ENCODE measurements at regions not wholly inside any gene's neighbourhood (a gene's known extent, or its start where the extent isn't known, plus 50 kb on each side); places are given as distances from the start of the nearest gene placed in this dataset.
"Not testable (repeated sequence)": the region's sequence is repeated elsewhere in the genome, so short reads cannot be mapped to it uniquely, and the experiment has no call there.

DNA sequence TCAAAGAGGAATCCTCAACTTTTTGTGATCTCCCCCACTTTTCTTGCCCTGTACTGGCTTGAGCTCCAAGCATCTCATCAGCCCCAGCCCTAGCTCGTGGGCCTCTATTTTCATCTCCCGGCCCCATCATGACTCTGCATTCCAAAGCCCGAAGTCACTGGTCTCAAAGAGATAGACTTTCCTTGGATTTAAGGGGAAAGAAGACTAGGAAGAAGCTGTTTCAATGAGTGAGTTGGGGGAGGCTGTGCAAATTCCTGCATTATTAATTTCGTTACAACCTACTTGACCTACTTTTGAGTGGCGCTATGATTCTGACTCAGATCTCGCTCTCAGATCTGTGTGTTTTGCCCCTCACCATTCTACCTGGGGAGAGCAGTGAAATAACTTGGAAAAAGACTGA is 266.6 kb upstream of the TBL1XR1 start:
- intact Hi-C loops (cut with DNase I; ENCODE audit: low total_unique reads): no loop called here
- no peak overlapping the region for H3K27ac ChIP-seq
- no peak overlapping the region for H3K4me3 ChIP-seq
- no peak for DNase-seq (ENCODE audit: low spot score in 2 of 2)
- H3K9me3 ChIP-seq: no peaks in the 10 kb centered on the region
- TF ChIP-seq, protein P1, sequence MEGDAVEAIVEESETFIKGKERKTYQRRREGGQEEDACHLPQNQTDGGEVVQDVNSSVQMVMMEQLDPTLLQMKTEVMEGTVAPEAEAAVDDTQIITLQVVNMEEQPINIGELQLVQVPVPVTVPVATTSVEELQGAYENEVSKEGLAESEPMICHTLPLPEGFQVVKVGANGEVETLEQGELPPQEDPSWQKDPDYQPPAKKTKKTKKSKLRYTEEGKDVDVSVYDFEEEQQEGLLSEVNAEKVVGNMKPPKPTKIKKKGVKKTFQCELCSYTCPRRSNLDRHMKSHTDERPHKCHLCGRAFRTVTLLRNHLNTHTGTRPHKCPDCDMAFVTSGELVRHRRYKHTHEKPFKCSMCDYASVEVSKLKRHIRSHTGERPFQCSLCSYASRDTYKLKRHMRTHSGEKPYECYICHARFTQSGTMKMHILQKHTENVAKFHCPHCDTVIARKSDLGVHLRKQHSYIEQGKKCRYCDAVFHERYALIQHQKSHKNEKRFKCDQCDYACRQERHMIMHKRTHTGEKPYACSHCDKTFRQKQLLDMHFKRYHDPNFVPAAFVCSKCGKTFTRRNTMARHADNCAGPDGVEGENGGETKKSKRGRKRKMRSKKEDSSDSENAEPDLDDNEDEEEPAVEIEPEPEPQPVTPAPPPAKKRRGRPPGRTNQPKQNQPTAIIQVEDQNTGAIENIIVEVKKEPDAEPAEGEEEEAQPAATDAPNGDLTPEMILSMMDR (IDR thresholded peaks at IDR 0.05): no peak
- TF ChIP-seq POLR2AphosphoS5 (IDR thresholded peaks at IDR 0.05) (no peak), POLR2A (IDR thresholded peaks at IDR 0.05) (no peak)
- H3K27me3 ChIP-seq: no peaks in the 10 kb centered on the region
- no peaks in the 10 kb centered on the region for H3K4me1 ChIP-seq
- H3K36me3 ChIP-seq: no peaks in the 10 kb centered on the region

GRCh38 chr3:177464392-177465256 is 267.3 kb upstream of the TBL1XR1 start:
- TF ChIP-seq, protein P1 (IDR thresholded peaks at IDR 0.05): no peak
- TF ChIP-seq POLR2A (IDR thresholded peaks at IDR 0.05) (no peak), POLR2AphosphoS5 (IDR thresholded peaks at IDR 0.05) (no peak)
- no peaks in the 10 kb centered on the region for H3K36me3 ChIP-seq
- no peaks in the 10 kb centered on the region for H3K27me3 ChIP-seq
- intact Hi-C loops (cut with DNase I; ENCODE audit: low total_unique reads): no loop called here
- peak overlapping the region in 1 of 2 donors; percentile 34 for H3K27ac ChIP-seq
- H3K4me1 ChIP-seq: no peaks in the 10 kb centered on the region
- H3K4me3 ChIP-seq: no peak overlapping the region
- H3K9me3 ChIP-seq: no peaks in the 10 kb centered on the region
- DNase-seq (ENCODE audit: low spot score in 2 of 2): no peak

- Histone ChIP-seq H3K27ac (peak overlapping the region in 1 of 2 donors; percentile 34), H3K27me3 (no peaks in the 10 kb centered on the region), H3K9me3 (no peaks in the 10 kb centered on the region), H3K4me3 (no peak overlapping the region), H3K4me1 (no peaks in the 10 kb centered on the region), H3K36me3 (no peaks in the 10 kb centered on the region)
- DNase-seq (ENCODE audit: low spot score in 2 of 2): peak in 1 of 2 donors; percentile 57
- intact Hi-C loops (cut with DNase I; ENCODE audit: low total_unique reads): no loop called here
- TF ChIP-seq, protein P1 (IDR thresholded peaks at IDR 0.05): no peak
Measured at GRCh38 chr3:177465257-177465642, 268.0 kb upstream of the TBL1XR1 start.

DNA sequence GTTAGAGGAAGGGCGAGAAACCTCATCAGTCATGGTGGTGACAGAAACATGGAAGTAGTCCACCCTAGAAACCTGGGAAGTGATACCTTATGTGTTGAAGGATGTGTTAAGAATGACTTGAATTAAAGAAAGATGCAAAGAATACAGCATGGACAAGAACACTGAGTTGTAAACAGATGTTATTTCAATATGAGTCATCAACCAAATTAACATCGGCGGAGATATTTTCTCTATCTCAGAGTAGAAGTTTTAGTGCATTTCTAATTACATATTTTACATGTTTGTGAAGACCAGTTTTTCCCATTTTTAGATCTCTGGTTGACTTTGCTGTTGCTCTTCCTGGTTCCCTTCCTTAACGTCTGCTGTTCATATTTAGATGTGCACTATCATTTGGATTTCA is 268.8 kb upstream of the TBL1XR1 start:
- no peak overlapping the region for H3K27ac ChIP-seq
- H3K4me1 ChIP-seq: no peaks in the 10 kb centered on the region
- intact Hi-C loops (cut with DNase I; ENCODE audit: low total_unique reads): no loop called here

GRCh38 chr3:177466622-177467021 is 269.3 kb upstream of the TBL1XR1 start:
- intact Hi-C loops (cut with DNase I; ENCODE audit: low total_unique reads); DNase-seq (ENCODE audit: low spot score in 2 of 2); H3K36me3 ChIP-seq; H3K4me1 ChIP-seq; H3K9me3 ChIP-seq; H3K27me3 ChIP-seq; H3K4me3 ChIP-seq; H3K27ac ChIP-seq: not testable (repeated sequence)

More for the DNA sequence above, 268.8 kb upstream of the TBL1XR1 start:
- TF ChIP-seq POLR2AphosphoS5 (IDR thresholded peaks at IDR 0.05) (no peak), POLR2A (IDR thresholded peaks at IDR 0.05) (no peak)
- TF ChIP-seq, protein P1 (IDR thresholded peaks at IDR 0.05): no peak
- Histone ChIP-seq H3K36me3 (no peaks in the 10 kb centered on the region), H3K27me3 (no peaks in the 10 kb centered on the region), H3K9me3 (no peaks in the 10 kb centered on the region), H3K4me3 (no peak overlapping the region)
- DNase-seq (ENCODE audit: low spot score in 2 of 2): no peak

All from breast epithelium (tissue), 4 donors.